Parathyroid adenoma (tissue), 2 donors: ENCODE measurements at regions not wholly inside any gene's neighbourhood (a gene's known extent, or its start where the extent isn't known, plus 50 kb on each side); places are given as distances from the start of the nearest gene placed in this dataset.

Source experiments
- H2AFZ ChIP-seq: fragments of 300-600 bp; sonication (generic); one replicate; pipeline ENCODE4 v1.7.0; 2017; ENCODE audit warnings: antibody characterized with exemption, mild to moderate bottlenecking
- H3K27ac ChIP-seq: fragments of 300-600 bp; sonication (generic); one replicate; pipeline ENCODE4 v1.7.0; 2017
- H3K27me3 ChIP-seq: fragments of 300-600 bp; sonication (generic); one replicate; pipeline ENCODE4 v1.7.0; 2017; ENCODE audit warnings: low read length; ENCODE audit not compliant: control insufficient read depth, insufficient read depth
- H3K36me3 ChIP-seq: fragments of 300-600 bp; sonication (generic); one replicate; pipeline ENCODE4 v1.7.0; 2017; ENCODE audit warnings: low read length; ENCODE audit not compliant: control insufficient read depth, insufficient read depth
- H3K4me1 ChIP-seq: fragments of 300-600 bp; sonication (generic); one replicate; pipeline ENCODE4 v1.7.0; 2017; ENCODE audit warnings: control low read depth
- H3K4me2 ChIP-seq: fragments of 300-600 bp; sonication (generic); one replicate; pipeline ENCODE4 v1.7.0; 2017; ENCODE audit warnings: low read length
- H3K4me3 ChIP-seq: fragments of 300-600 bp; sonication (generic); one replicate; pipeline ENCODE4 v1.7.0; 2017; ENCODE audit warnings: low read depth, low read length
- H3K79me2 ChIP-seq: fragments of 300-600 bp; sonication (generic); one replicate; pipeline ENCODE4 v1.7.0; 2017; ENCODE audit warnings: control low read depth
- H3K9ac ChIP-seq: fragments of 300-600 bp; sonication (generic); one replicate; pipeline ENCODE4 v1.7.0; 2017; ENCODE audit warnings: mild to moderate bottlenecking
- H3K9me3 ChIP-seq: fragments of 300-600 bp; sonication (generic); one replicate; pipeline ENCODE4 v1.7.0; 2017; ENCODE audit warnings: low read length; ENCODE audit not compliant: control insufficient read depth
- TF ChIP-seq, protein P1 (sequence below): fragments of 300-600 bp; sonication (generic); IDR thresholded peaks from one replicate; pipeline ENCODE4 v1.7.0; 2017; ENCODE audit warnings: antibody characterized with exemption, mild to moderate bottlenecking
- donor health status: primary hyperparathyroidism.

DNA sequence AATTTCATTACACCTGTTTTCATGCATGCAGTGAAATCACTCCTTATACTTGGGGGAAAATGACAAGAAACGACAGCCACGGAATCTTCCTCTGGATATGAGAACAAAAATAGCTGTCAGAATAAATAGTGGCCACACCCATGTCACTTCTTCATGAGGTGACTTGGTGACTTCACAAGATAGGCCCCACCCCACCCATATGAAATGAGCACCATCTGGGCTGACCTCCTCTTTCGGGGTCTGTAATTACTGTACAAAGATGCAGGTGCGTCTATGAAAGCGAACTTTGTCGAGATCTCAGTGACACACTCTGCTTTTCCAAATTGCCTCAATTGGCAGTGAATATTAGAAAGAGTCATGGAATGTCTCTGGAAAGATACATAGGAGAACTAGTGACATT, 184.2 kb upstream of the CCN2 start:
- Histone ChIP-seq H3K36me3 (no peaks in the 10 kb centered on the region), H3K9ac (no peak overlapping the region), H3K27ac (no peak overlapping the region), H3K9me3 (no peaks in the 10 kb centered on the region), H3K4me2 (no peak overlapping the region), H3K4me3 (no peak overlapping the region), H3K79me2 (no peaks in the 10 kb centered on the region), H3K27me3 (no peaks in the 10 kb centered on the region), H3K4me1 (no peaks in the 10 kb centered on the region), H2AFZ (no peak overlapping the region)
- TF ChIP-seq, protein P1, sequence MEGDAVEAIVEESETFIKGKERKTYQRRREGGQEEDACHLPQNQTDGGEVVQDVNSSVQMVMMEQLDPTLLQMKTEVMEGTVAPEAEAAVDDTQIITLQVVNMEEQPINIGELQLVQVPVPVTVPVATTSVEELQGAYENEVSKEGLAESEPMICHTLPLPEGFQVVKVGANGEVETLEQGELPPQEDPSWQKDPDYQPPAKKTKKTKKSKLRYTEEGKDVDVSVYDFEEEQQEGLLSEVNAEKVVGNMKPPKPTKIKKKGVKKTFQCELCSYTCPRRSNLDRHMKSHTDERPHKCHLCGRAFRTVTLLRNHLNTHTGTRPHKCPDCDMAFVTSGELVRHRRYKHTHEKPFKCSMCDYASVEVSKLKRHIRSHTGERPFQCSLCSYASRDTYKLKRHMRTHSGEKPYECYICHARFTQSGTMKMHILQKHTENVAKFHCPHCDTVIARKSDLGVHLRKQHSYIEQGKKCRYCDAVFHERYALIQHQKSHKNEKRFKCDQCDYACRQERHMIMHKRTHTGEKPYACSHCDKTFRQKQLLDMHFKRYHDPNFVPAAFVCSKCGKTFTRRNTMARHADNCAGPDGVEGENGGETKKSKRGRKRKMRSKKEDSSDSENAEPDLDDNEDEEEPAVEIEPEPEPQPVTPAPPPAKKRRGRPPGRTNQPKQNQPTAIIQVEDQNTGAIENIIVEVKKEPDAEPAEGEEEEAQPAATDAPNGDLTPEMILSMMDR: no peak

DNA sequence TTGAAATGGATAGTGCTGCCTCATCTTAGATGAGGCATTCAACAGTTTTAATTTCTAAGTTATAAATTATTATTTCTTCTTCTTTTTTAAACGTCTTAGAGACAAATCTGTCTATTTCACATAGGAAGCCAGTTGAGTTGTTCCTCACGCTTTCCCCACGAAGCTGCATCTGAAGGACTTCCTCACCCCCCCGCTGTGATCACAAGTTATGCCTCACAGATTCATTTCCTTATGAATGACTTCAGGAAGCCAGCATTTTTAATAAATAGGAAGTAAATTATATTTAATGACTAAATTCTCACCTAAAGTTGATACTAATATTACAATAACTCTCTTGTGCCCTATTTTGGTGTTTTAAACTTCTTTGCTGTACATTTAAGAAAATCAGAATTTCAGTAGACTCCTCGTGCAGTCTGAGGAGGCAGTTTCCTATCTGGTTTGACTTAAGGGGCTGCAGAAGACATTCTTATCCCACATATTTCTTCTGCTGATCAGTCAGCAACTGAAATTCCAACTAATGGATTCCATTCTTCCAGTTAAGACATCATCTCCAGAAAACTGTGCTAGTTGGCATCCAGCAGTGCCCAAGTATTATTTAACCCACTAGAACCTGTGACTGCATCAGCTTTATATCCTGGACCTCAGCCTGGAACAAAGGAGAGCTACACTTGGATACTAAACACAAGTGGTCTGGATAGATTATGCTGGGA, 182.7 kb upstream of the CCN2 start:
- TF ChIP-seq, protein P1: no peak
- Histone ChIP-seq H3K4me1 (no peaks in the 10 kb centered on the region), H3K4me3 (no peak overlapping the region), H3K9ac (no peak overlapping the region), H3K79me2 (no peaks in the 10 kb centered on the region), H3K36me3 (no peaks in the 10 kb centered on the region), H3K4me2 (no peak overlapping the region), H3K9me3 (no peaks in the 10 kb centered on the region), H2AFZ (no peak overlapping the region), H3K27ac (no peak overlapping the region), H3K27me3 (no peaks in the 10 kb centered on the region)

DNA sequence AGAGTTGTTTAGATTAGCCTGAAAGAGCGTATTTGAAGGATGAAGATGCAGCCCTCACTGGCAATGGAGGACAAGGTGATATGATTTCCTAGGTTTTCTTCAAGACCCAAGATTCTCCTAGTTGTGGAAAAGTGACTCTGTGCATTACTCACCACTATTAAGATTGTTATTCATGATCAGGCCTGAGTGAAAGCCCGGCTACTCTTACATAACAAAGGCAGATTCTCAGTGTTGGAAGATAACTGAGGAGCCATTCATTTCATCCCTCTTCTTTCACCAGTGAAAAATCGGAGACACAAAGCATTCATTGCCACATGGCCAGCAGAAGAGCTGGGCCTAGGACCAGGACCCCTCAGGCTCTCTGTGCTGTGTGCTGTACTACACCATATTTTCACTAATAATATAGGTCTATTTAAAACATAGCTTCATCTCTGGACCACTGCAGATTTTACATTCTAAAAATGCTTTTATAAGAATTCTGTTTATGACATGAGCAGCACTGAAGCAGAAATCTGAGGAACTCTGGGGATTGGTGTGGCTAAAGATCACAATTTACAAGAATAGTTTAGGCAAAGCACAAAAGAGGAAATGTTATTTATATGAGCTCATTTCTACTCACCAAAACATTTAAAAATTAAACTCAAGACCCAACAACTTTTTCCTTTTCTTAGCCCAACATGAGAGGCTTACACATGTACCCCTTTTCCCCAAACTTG, 181.9 kb upstream of the CCN2 start:
- no peaks in the 10 kb centered on the region for H3K27me3 ChIP-seq
- no peaks in the 10 kb centered on the region for H3K36me3 ChIP-seq
- TF ChIP-seq, protein P1: no peak
- no peaks in the 10 kb centered on the region for H3K4me1 ChIP-seq
- H3K79me2 ChIP-seq: no peaks in the 10 kb centered on the region
- no peaks in the 10 kb centered on the region for H3K9me3 ChIP-seq
- H3K9ac ChIP-seq: no peak overlapping the region
- H2AFZ ChIP-seq: peak overlapping the region; percentile 4
- no peak overlapping the region for H3K27ac ChIP-seq
- no peak overlapping the region for H3K4me2 ChIP-seq
- H3K4me3 ChIP-seq: no peak overlapping the region

DNA sequence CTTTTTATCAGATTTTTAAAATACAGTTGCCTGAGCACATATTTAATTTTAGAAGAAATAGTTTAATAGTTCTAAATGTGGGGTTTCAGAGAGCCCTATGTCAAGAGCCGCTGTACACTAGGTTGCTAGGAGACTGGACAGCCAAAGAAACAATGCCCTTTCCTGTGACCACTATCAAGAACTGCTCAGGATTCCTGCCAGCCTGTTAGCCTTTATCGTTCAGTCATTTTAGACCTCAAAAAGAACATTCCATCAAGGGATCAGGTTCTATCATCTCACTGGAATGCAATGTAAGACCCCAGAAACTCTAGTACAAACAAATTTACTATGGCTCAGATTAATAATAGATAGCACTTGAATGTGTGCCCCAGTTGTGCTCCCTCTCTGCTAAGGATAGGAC, 181.2 kb upstream of the CCN2 start:
- H3K4me2 ChIP-seq: no peak overlapping the region
- no peak overlapping the region for H2AFZ ChIP-seq
- no peak overlapping the region for H3K4me3 ChIP-seq
- H3K36me3 ChIP-seq: no peaks in the 10 kb centered on the region
- no peaks in the 10 kb centered on the region for H3K4me1 ChIP-seq
- H3K9me3 ChIP-seq: no peaks in the 10 kb centered on the region
- H3K9ac ChIP-seq: no peak overlapping the region
- TF ChIP-seq, protein P1: no peak
- H3K27ac ChIP-seq: no peak overlapping the region
- no peaks in the 10 kb centered on the region for H3K79me2 ChIP-seq
- H3K27me3 ChIP-seq: no peaks in the 10 kb centered on the region

DNA sequence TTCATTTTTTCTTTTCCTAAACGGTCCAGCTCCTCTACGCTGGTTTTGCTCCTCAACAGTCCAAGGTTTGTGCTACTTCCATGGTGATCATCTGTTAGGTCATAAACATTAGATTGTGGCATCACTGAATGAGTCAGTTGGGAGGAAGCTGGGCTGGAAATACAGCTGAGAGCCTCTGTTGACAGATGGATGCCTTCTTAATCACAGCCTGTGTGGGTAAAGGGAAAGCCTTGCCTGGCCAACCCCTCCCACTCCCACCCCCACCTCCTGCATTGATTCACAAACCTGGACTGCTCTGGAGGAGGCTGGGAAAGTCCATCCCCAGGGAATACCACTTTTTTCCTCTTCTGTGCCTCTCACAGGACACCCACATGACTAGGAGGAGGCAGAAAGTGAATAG, 180.6 kb upstream of the CCN2 start:
- Histone ChIP-seq H3K4me3 (no peak overlapping the region), H3K9ac (no peak overlapping the region), H3K36me3 (no peaks in the 10 kb centered on the region)

More for the DNA sequence above, 180.6 kb upstream of the CCN2 start:
- no peak overlapping the region for H2AFZ ChIP-seq
- H3K4me2 ChIP-seq: no peak overlapping the region
- no peaks in the 10 kb centered on the region for H3K79me2 ChIP-seq
- no peaks in the 10 kb centered on the region for H3K27me3 ChIP-seq
- H3K9me3 ChIP-seq: no peaks in the 10 kb centered on the region
- H3K27ac ChIP-seq: peak overlapping the region; percentile 43
- TF ChIP-seq, protein P1: no peak
- H3K4me1 ChIP-seq: no peaks in the 10 kb centered on the region
